Left ventricle myocardium inferior (tissue), 1 donor: ENCODE measurements at regions not wholly inside any gene's neighbourhood (a gene's known extent, or its start where the extent isn't known, plus 50 kb on each side); places are given as distances from the start of the nearest gene placed in this dataset.

Source experiments
- DNase-seq: peaks from one replicate; pipeline ENCODE4 v3.0.0-alpha.2; 2020
- H3K27ac ChIP-seq: fragments of 200-600 bp; replicated peaks from 2 replicates; pipeline ENCODE4 v1.8.0; 2021
- H3K27me3 ChIP-seq: fragments of 200-600 bp; 2 replicates; pipeline ENCODE4 v1.8.0; 2021; ENCODE audit warnings: low read depth
- H3K36me3 ChIP-seq: fragments of 200-600 bp; 2 replicates; pipeline ENCODE4 v1.8.0; 2021
- H3K4me1 ChIP-seq: fragments of 200-600 bp; 2 replicates; pipeline ENCODE4 v1.8.0; 2021
- H3K4me3 ChIP-seq: fragments of 200-600 bp; 2 replicates; pipeline ENCODE4 v1.8.0; 2021; ENCODE audit warnings: mild to moderate bottlenecking, moderate library complexity
- H3K9me3 ChIP-seq: fragments of 200-600 bp; replicated peaks from 2 replicates; pipeline ENCODE4 v1.8.0; 2021
- intact Hi-C: fragments of 100-400 bp; cut with micrococcal nuclease; formaldehyde crosslinking; loops from one replicate; pipeline ENCODE4 v1.11.0; 2022
- TF ChIP-seq, protein P1 (sequence below): fragments of 200-600 bp; IDR thresholded peaks from 2 replicates; pipeline ENCODE4 v1.8.0; 2021; ENCODE audit warnings: antibody characterized with exemption, mild to moderate bottlenecking, borderline replicate concordance
- donor health status: DM: no; HTN: yes; CAD: no; lungs with severe emphysema.

DNA sequence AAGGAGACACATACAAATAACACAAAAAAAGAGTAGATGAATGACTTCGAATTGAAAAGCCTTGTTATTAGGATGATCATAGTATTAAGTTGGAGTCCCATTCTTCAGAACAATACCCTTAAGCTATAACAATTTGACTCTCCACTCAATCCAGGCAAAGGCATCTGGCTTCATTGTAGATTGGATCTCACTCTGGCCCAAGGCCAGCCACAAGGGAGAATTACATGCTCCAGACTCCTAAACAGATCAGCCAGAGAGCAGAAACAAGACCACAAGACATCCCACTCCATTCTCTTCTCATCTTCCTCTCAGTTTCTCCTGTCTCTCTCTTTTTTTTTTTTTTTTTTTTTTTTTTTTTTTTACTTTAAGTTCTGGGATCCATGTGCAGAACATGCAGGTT lies 213.9 kb downstream of the DHX15 start:
- H3K4me3 ChIP-seq: no peak overlapping the region
- H3K27ac ChIP-seq: no peak overlapping the region
- intact Hi-C loops: no loop called here
- no peaks in the 10 kb centered on the region for H3K36me3 ChIP-seq
- no peaks in the 10 kb centered on the region for H3K9me3 ChIP-seq
- H3K27me3 ChIP-seq: no peaks in the 10 kb centered on the region
- peaks cover 8% of the 10 kb centered on the region for H3K4me1 ChIP-seq
- no peak for DNase-seq
- TF ChIP-seq, protein P1, sequence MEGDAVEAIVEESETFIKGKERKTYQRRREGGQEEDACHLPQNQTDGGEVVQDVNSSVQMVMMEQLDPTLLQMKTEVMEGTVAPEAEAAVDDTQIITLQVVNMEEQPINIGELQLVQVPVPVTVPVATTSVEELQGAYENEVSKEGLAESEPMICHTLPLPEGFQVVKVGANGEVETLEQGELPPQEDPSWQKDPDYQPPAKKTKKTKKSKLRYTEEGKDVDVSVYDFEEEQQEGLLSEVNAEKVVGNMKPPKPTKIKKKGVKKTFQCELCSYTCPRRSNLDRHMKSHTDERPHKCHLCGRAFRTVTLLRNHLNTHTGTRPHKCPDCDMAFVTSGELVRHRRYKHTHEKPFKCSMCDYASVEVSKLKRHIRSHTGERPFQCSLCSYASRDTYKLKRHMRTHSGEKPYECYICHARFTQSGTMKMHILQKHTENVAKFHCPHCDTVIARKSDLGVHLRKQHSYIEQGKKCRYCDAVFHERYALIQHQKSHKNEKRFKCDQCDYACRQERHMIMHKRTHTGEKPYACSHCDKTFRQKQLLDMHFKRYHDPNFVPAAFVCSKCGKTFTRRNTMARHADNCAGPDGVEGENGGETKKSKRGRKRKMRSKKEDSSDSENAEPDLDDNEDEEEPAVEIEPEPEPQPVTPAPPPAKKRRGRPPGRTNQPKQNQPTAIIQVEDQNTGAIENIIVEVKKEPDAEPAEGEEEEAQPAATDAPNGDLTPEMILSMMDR: no peak

DNA sequence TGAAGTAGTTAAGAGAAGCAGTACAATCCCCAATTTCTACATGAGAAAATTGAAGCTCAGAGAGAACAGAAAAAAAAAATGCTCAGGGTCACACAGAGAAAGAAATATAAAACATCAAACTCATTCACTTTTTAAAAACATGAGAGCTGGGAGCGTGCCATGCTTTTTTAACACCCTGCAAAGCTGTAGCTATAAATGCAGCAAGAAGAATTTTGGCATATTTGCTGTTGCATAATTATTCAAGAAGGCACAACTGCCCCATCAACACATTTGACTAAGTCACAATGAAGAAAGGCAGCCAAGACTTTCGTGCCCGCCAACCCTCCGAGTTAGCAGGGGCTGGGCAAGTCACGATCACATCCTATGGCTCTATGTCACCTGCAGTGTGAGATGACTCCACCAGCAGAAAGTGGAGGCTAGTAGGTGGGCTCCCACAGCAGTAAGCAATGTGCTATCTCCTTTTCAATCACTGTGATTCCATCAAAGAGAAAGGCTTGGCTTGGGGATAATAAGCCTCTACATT lies 214.8 kb downstream of the DHX15 start:
- H3K9me3 ChIP-seq: no peaks in the 10 kb centered on the region
- no peak overlapping the region for H3K27ac ChIP-seq
- TF ChIP-seq, protein P1: no peak
- peaks cover 8% of the 10 kb centered on the region for H3K4me1 ChIP-seq
- no peaks in the 10 kb centered on the region for H3K36me3 ChIP-seq
- H3K27me3 ChIP-seq: no peaks in the 10 kb centered on the region
- H3K4me3 ChIP-seq: no peak overlapping the region
- no peak for DNase-seq
- intact Hi-C loops: no loop called here

DNA sequence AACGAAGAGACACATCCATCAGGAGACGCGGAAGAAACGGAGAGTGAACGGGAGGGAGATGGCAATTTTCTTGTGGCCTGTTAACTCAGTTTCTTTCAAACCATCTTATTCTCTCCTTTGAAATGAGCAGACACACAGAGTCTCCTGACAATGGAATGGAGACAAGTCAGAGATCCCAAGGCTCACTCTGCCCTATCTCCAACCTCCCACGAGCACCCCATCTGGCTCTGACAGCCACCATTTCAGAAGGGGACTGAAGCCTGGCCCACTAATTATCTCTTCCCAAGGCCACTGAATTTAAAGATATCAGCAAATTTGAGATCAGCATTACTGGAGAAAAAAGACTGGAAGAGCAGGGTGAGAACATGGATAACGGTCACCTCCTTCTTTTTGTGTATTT lies 215.6 kb downstream of the DHX15 start:
- TF ChIP-seq, protein P1: no peak
- Histone ChIP-seq H3K36me3 (no peaks in the 10 kb centered on the region), H3K27me3 (no peaks in the 10 kb centered on the region), H3K4me3 (no peak overlapping the region), H3K27ac (no peak overlapping the region), H3K9me3 (no peaks in the 10 kb centered on the region), H3K4me1 (peaks cover 8% of the 10 kb centered on the region)
- no peak for DNase-seq
- intact Hi-C loops: no loop called here

DNA sequence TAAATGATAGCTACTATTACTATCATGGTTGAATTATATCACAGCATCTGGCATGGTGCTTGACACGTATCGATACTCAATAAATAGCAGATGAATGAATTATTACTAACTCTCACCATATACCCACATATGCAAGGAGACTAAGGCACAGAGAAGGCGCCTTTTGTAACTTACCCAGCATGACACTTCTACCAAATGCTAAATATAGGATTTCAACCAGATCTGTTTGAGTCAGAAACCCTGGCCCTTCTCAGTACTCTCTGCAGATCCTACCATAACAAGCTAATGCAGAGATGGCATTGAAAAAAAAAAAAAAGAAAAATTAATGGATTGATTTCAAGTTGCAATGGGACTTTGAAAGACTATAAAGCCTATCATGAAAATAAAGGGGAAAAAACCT lies 219.5 kb downstream of the DHX15 start:
- Histone ChIP-seq H3K4me1 (no peaks in the 10 kb centered on the region), H3K9me3 (no peaks in the 10 kb centered on the region), H3K27ac (no peak overlapping the region), H3K36me3 (no peaks in the 10 kb centered on the region), H3K4me3 (no peak overlapping the region), H3K27me3 (no peaks in the 10 kb centered on the region)
- DNase-seq: no peak
- TF ChIP-seq, protein P1: no peak
- intact Hi-C loops: no loop called here

DNA sequence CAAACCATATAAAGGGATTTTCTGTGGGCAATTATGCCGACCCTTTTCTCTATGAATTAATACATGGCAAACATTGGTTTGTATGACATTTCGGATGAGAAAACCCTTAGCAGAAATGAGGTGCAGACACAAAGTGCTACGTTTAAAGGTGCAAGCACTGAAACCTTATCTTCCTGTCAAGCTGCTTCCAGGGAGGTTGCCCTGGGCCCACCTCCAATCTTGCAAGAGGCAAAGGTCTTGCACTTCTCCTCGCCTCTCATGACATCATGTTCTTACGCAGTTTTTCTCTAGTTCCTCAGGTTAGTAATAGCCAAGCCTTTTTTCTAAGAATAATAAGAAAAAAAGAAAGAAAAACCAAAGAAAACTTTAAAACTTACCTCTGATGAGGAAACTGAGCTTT lies 220.1 kb downstream of the DHX15 start:
- TF ChIP-seq, protein P1: no peak
- Histone ChIP-seq H3K27ac (no peak overlapping the region), H3K4me1 (no peaks in the 10 kb centered on the region), H3K27me3 (no peaks in the 10 kb centered on the region), H3K9me3 (no peaks in the 10 kb centered on the region), H3K4me3 (no peak overlapping the region), H3K36me3 (no peaks in the 10 kb centered on the region)
- no peak for DNase-seq
- intact Hi-C loops: no loop called here

DNA sequence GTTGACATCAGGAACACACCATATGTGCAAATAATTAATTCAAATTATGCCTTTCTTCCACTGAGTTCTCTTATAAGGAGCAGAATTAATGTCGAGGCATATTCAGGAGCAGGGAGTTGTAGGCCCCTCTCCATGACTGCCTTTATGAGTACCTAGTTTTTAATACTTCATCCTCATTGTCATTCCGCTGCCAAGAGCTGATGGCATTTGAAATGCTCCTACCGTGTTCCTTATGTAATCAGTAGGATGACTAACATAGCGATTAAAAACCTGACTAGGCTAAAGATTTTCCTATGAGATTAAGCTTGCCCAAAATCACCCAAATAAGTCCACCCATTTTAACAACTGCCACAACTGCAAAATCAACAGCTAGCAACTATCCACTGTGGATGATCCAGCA lies 220.6 kb downstream of the DHX15 start:
- Histone ChIP-seq H3K9me3 (no peaks in the 10 kb centered on the region), H3K27me3 (no peaks in the 10 kb centered on the region), H3K4me1 (no peaks in the 10 kb centered on the region), H3K36me3 (no peaks in the 10 kb centered on the region), H3K27ac (no peak overlapping the region), H3K4me3 (no peak overlapping the region)
- intact Hi-C loops: no loop called here
- DNase-seq: no peak
- TF ChIP-seq, protein P1: no peak
